GM23338 (cell line): ENCODE measurements at regions not wholly inside any gene's neighbourhood (a gene's known extent, or its start where the extent isn't known, plus 50 kb on each side); places are given as distances from the start of the nearest gene placed in this dataset.

Experiments used
- ATAC-seq: fragments of 200-7000 bp; cut with Tn5 transposase; 3 replicates; pipeline ENCODE4 v1.9.1; 2020
- DNase-seq: peaks from one replicate; pipeline ENCODE4 v3.0.0-alpha.2; 2015; ENCODE audit warnings: low spot score
- H2AFZ ChIP-seq: fragments of 200-600 bp; sonication (generic); 2 replicates; pipeline ENCODE4 v1.8.0; 2016; ENCODE audit warnings: antibody characterized with exemption, mild to moderate bottlenecking, moderate library complexity
- H3F3A ChIP-seq: fragments of 200-600 bp; sonication (generic); replicated peaks from 2 replicates; pipeline ENCODE4 v1.8.0; 2017; ENCODE audit warnings: antibody characterized with exemption, mixed run types, low read depth
- H3K27ac ChIP-seq: fragments of 200-600 bp; sonication (generic); 2 replicates; pipeline ENCODE4 v1.6.1; 2016; ENCODE audit warnings: low read depth
- H3K27me3 ChIP-seq: fragments of 200-600 bp; sonication (generic); 2 replicates; pipeline ENCODE4 v1.8.0; 2016; ENCODE audit warnings: mild to moderate bottlenecking, mixed run types, moderate library complexity; ENCODE audit not compliant: insufficient read depth
- H3K36me3 ChIP-seq: fragments of 200-600 bp; sonication (generic); 2 replicates; pipeline ENCODE4 v1.8.0; 2016; ENCODE audit warnings: mild to moderate bottlenecking; ENCODE audit not compliant: insufficient read depth
- H3K4me1 ChIP-seq: fragments of 200-600 bp; sonication (generic); 2 replicates; pipeline ENCODE4 v1.8.0; 2016; ENCODE audit warnings: mild to moderate bottlenecking, moderate library complexity; ENCODE audit not compliant: insufficient read depth
- H3K4me2 ChIP-seq: fragments of 200-600 bp; sonication (generic); 2 replicates; pipeline ENCODE4 v1.7.1; 2017; ENCODE audit warnings: mixed run types
- H3K4me3 ChIP-seq: fragments of 200-600 bp; sonication (generic); 2 replicates; pipeline ENCODE4 v1.6.1; 2016; ENCODE audit warnings: mixed run types
- H3K79me2 ChIP-seq: fragments of 200-600 bp; sonication (generic); replicated peaks from 2 replicates; pipeline ENCODE4 v1.8.0; 2017; ENCODE audit warnings: mild to moderate bottlenecking; ENCODE audit not compliant: insufficient read depth
- H3K9me2 ChIP-seq: fragments of 200-600 bp; sonication (generic); 2 replicates; pipeline ENCODE4 v1.8.0; 2017; ENCODE audit not compliant: insufficient read depth
- H4K20me1 ChIP-seq: fragments of 200-600 bp; sonication (generic); replicated peaks from 2 replicates; pipeline ENCODE4 v1.8.0; 2017; ENCODE audit warnings: mild to moderate bottlenecking; ENCODE audit not compliant: insufficient read depth
- H3K27ac Mint-ChIP-seq: 2 replicates; pipeline ENCODE4 v1.8.0; 2020; ENCODE audit warnings: inconsistent platforms, mild to moderate bottlenecking, moderate library complexity, mixed read lengths
- H3K27me3 Mint-ChIP-seq: 3 replicates; pipeline ENCODE4 v1.8.0; 2022; ENCODE audit warnings: low read depth, mild to moderate bottlenecking, moderate library complexity, mixed read lengths, inconsistent platforms; ENCODE audit not compliant: insufficient read depth, poor library complexity
- H3K36me3 Mint-ChIP-seq: 3 replicates; pipeline ENCODE4 v1.8.0; 2021; ENCODE audit warnings: low read depth, mild to moderate bottlenecking, inconsistent platforms, moderate library complexity, mixed read lengths
- H3K4me1 Mint-ChIP-seq: 3 replicates; pipeline ENCODE4 v1.8.0; 2020; ENCODE audit warnings: mild to moderate bottlenecking, inconsistent platforms, mixed read lengths
- H3K4me3 Mint-ChIP-seq: 3 replicates; pipeline ENCODE4 v1.8.0; 2021; ENCODE audit warnings: moderate library complexity, mild to moderate bottlenecking, inconsistent platforms, mixed read lengths
- H3K9me3 Mint-ChIP-seq: 3 replicates; pipeline ENCODE4 v1.8.0; 2020; ENCODE audit warnings: moderate library complexity, mild to moderate bottlenecking, inconsistent platforms, mixed read lengths
- CREB1 ChIP-seq: fragments of 250-450 bp; sonication (Bioruptor Pico); IDR thresholded peaks from 2 replicates; pipeline ENCODE4 v1.5.0; 2020; ENCODE audit warnings: low read depth, mild to moderate bottlenecking, moderate library complexity
- EZH2 ChIP-seq: fragments of 200-600 bp; sonication (generic); IDR thresholded peaks from one replicate; pipeline ENCODE4 v1.8.0; 2017; ENCODE audit warnings: antibody characterized with exemption, mild to moderate bottlenecking, low read depth; ENCODE audit not compliant: unreplicated experiment
- EZH2phosphoT487 ChIP-seq: fragments of 200-600 bp; sonication (generic); IDR thresholded peaks from one replicate; pipeline ENCODE4 v1.8.1; 2018; ENCODE audit warnings: antibody characterized with exemption; ENCODE audit not compliant: unreplicated experiment
- JUNB ChIP-seq: IDR thresholded peaks from one replicate; pipeline ENCODE4 v1.6.1; 2016; ENCODE audit warnings: antibody characterized with exemption; ENCODE audit not compliant: unreplicated experiment
- NANOG ChIP-seq: IDR thresholded peaks from 2 replicates; pipeline ENCODE4 v1.6.1; 2016; ENCODE audit warnings: antibody characterized with exemption, borderline replicate concordance
- POLR2AphosphoS5 ChIP-seq: IDR thresholded peaks from 2 replicates; pipeline ENCODE4 v1.6.1; 2016; ENCODE audit warnings: antibody characterized with exemption, low read depth
- REST ChIP-seq: IDR thresholded peaks from one replicate; pipeline ENCODE4 v1.6.1; 2018; ENCODE audit warnings: antibody characterized with exemption; ENCODE audit not compliant: unreplicated experiment
- STAT1 ChIP-seq: IDR thresholded peaks from one replicate; pipeline ENCODE4 v1.6.1; 2016; ENCODE audit warnings: antibody characterized with exemption; ENCODE audit not compliant: unreplicated experiment
- ZNF114 ChIP-seq: fragments of 250-450 bp; sonication (Bioruptor Pico); IDR thresholded peaks from 2 replicates; pipeline ENCODE4 v1.5.0; 2020; ENCODE audit warnings: mild to moderate bottlenecking, moderate library complexity
- ZNF331 ChIP-seq: fragments of 250-450 bp; sonication (Bioruptor Pico); IDR thresholded peaks from 2 replicates; pipeline ENCODE4 v1.5.0; 2020; ENCODE audit warnings: low read depth, mild to moderate bottlenecking, moderate library complexity
- TF ChIP-seq, protein P1 (sequence below), 2 experiments: fragments of 200-600 bp in 1 of 2; sonication (generic) in 1 of 2; conservative IDR thresholded peaks; 2 replicates each; pipeline versions ENCODE4 v1.5.1 to v1.6.1; 2016 to 2017; ENCODE audit warnings: antibody characterized with exemption in 2 of 2, low read depth in 2 of 2, mild to moderate bottlenecking in 2 of 2, moderate library complexity in 1 of 2
- TF ChIP-seq, protein P2 (sequence below): fragments of 250-450 bp; sonication (Bioruptor Pico); IDR thresholded peaks from 2 replicates; pipeline ENCODE4 v1.5.0; 2020; ENCODE audit warnings: mild to moderate bottlenecking, moderate library complexity
- TF ChIP-seq, protein P3 (sequence below): IDR thresholded peaks from 2 replicates; pipeline ENCODE4 v1.6.1; 2016; ENCODE audit warnings: antibody characterized with exemption

GRCh38 chr2:65486282-65486681 is 53.9 kb upstream of the SPRED2 start:
- no peaks in the 10 kb centered on the region for H4K20me1 ChIP-seq
- Mint-ChIP-seq H3K4me1 (peaks cover 8% of the 10 kb centered on the region; the same call in 2 of the 3 replicates), H3K9me3 (peaks cover 6% of the 10 kb centered on the region; the same call in 2 of the 3 replicates)

More at GRCh38 chr2:65486282-65486681, 53.9 kb upstream of the SPRED2 start:
- Histone ChIP-seq H3K4me2 (no peak overlapping the region), H2AFZ (no peak overlapping the region), H3K79me2 (no peaks in the 10 kb centered on the region), H3K9me2 (0 out of 2 replicates have a peak, but pooled peaks cover 6% of the 10 kb centered on the region), H3K4me1 (no peaks in the 10 kb centered on the region), H3K27me3 (no peaks in the 10 kb centered on the region), H3K27ac (no peak overlapping the region), H3K4me3 (no peak overlapping the region), H3K36me3 (no peaks in the 10 kb centered on the region), H3F3A (no peaks in the 10 kb centered on the region)
- DNase-seq = no peak
- Mint-ChIP-seq H3K36me3 (no peaks in the 10 kb centered on the region), H3K4me3 (no peak overlapping the region), H3K27me3 (peaks cover 3% of the 10 kb centered on the region), H3K27ac (no peak overlapping the region)
- ATAC-seq = no peak
- TF ChIP-seq, protein P1, sequence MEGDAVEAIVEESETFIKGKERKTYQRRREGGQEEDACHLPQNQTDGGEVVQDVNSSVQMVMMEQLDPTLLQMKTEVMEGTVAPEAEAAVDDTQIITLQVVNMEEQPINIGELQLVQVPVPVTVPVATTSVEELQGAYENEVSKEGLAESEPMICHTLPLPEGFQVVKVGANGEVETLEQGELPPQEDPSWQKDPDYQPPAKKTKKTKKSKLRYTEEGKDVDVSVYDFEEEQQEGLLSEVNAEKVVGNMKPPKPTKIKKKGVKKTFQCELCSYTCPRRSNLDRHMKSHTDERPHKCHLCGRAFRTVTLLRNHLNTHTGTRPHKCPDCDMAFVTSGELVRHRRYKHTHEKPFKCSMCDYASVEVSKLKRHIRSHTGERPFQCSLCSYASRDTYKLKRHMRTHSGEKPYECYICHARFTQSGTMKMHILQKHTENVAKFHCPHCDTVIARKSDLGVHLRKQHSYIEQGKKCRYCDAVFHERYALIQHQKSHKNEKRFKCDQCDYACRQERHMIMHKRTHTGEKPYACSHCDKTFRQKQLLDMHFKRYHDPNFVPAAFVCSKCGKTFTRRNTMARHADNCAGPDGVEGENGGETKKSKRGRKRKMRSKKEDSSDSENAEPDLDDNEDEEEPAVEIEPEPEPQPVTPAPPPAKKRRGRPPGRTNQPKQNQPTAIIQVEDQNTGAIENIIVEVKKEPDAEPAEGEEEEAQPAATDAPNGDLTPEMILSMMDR (conservative IDR thresholded peaks at IDR 0.05; ENCODE audit: low read depth in 2 of 2) = no peak
- no peak for TF ChIP-seq CREB1
- TF ChIP-seq ZNF114 (CRISPR knock-in tag) = no peak
- TF ChIP-seq POLR2AphosphoS5 = no peak
- no peak for TF ChIP-seq STAT1
- no peak for TF ChIP-seq REST
- no peak for TF ChIP-seq NANOG
- no peak for TF ChIP-seq EZH2phosphoT487
- no peak for TF ChIP-seq JUNB
- TF ChIP-seq, protein P2, sequence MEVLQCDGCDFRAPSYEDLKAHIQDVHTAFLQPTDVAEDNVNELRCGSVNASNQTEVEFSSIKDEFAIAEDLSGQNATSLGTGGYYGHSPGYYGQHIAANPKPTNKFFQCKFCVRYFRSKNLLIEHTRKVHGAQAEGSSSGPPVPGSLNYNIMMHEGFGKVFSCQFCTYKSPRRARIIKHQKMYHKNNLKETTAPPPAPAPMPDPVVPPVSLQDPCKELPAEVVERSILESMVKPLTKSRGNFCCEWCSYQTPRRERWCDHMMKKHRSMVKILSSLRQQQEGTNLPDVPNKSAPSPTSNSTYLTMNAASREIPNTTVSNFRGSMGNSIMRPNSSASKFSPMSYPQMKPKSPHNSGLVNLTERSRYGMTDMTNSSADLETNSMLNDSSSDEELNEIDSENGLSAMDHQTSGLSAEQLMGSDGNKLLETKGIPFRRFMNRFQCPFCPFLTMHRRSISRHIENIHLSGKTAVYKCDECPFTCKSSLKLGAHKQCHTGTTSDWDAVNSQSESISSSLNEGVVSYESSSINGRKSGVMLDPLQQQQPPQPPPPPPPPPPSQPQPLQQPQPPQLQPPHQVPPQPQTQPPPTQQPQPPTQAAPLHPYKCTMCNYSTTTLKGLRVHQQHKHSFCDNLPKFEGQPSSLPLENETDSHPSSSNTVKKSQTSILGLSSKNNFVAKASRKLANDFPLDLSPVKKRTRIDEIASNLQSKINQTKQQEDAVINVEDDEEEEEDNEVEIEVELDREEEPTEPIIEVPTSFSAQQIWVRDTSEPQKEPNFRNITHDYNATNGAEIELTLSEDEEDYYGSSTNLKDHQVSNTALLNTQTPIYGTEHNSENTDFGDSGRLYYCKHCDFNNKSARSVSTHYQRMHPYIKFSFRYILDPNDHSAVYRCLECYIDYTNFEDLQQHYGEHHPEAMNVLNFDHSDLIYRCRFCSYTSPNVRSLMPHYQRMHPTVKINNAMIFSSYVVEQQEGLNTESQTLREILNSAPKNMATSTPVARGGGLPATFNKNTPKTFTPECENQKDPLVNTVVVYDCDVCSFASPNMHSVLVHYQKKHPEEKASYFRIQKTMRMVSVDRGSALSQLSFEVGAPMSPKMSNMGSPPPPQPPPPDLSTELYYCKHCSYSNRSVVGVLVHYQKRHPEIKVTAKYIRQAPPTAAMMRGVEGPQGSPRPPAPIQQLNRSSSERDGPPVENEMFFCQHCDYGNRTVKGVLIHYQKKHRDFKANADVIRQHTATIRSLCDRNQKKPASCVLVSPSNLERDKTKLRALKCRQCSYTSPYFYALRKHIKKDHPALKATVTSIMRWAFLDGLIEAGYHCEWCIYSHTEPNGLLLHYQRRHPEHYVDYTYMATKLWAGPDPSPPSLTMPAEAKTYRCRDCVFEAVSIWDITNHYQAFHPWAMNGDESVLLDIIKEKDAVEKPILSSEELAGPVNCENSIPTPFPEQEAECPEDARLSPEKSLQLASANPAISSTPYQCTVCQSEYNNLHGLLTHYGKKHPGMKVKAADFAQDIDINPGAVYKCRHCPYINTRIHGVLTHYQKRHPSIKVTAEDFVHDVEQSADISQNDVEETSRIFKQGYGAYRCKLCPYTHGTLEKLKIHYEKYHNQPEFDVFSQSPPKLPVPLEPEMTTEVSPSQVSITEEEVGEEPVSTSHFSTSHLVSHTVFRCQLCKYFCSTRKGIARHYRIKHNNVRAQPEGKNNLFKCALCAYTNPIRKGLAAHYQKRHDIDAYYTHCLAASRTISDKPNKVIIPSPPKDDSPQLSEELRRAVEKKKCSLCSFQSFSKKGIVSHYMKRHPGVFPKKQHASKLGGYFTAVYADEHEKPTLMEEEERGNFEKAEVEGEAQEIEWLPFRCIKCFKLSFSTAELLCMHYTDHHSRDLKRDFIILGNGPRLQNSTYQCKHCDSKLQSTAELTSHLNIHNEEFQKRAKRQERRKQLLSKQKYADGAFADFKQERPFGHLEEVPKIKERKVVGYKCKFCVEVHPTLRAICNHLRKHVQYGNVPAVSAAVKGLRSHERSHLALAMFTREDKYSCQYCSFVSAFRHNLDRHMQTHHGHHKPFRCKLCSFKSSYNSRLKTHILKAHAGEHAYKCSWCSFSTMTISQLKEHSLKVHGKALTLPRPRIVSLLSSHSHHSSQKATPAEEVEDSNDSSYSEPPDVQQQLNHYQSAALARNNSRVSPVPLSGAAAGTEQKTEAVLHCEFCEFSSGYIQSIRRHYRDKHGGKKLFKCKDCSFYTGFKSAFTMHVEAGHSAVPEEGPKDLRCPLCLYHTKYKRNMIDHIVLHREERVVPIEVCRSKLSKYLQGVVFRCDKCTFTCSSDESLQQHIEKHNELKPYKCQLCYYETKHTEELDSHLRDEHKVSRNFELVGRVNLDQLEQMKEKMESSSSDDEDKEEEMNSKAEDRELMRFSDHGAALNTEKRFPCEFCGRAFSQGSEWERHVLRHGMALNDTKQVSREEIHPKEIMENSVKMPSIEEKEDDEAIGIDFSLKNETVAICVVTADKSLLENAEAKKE (CRISPR knock-in tag) = no peak
- TF ChIP-seq, protein P3, sequence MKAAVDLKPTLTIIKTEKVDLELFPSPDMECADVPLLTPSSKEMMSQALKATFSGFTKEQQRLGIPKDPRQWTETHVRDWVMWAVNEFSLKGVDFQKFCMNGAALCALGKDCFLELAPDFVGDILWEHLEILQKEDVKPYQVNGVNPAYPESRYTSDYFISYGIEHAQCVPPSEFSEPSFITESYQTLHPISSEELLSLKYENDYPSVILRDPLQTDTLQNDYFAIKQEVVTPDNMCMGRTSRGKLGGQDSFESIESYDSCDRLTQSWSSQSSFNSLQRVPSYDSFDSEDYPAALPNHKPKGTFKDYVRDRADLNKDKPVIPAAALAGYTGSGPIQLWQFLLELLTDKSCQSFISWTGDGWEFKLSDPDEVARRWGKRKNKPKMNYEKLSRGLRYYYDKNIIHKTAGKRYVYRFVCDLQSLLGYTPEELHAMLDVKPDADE = no peak
- no peak for TF ChIP-seq ZNF331
- no peak for TF ChIP-seq EZH2
